Activated naive CD8-positive, alpha-beta T cell treated with anti-CD3 and anti-CD28 coated beads, Interleukin-2, amount 10 ng/mL, durations not matched to agents 7 days and 5 days (primary cell): ENCODE measurements at regions not wholly inside any gene's neighbourhood (a gene's known extent, or its start where the extent isn't known, plus 50 kb on each side); places are given as distances from the start of the nearest gene placed in this dataset.

ENCODE experiments used
- ATAC-seq: fragments of 150-1000 bp; cut with Tn5 transposase; one replicate; pipeline ENCODE4 v1.10.0; 2021; ENCODE audit warnings: low read depth, moderate library complexity
- POLR2A ChIA-PET: fragments of 350-600 bp; sonication (Branson Sonifier 250); formaldehyde crosslinking; loops from one replicate; lab custom pipeline; 2021; ENCODE audit warnings: antibody characterized with exemption; lab: Charles Lee
- DNase-seq: peaks from one replicate; pipeline ENCODE4 v3.0.0; 2021
- H3K27ac Mint-ChIP-seq: one replicate; pipeline ENCODE4 v1.8.0; 2022; ENCODE audit warnings: mild to moderate bottlenecking, mixed read lengths
- H3K27me3 Mint-ChIP-seq: one replicate; pipeline ENCODE4 v1.8.0; 2022; ENCODE audit warnings: mild to moderate bottlenecking, moderate library complexity, mixed read lengths
- H3K36me3 Mint-ChIP-seq: one replicate; pipeline ENCODE4 v1.8.0; 2021; ENCODE audit warnings: mild to moderate bottlenecking, mixed read lengths
- H3K4me1 Mint-ChIP-seq: one replicate; pipeline ENCODE4 v1.8.0; 2021; ENCODE audit warnings: mixed read lengths
- H3K4me3 Mint-ChIP-seq: one replicate; pipeline ENCODE4 v1.8.0; 2022; ENCODE audit warnings: mild to moderate bottlenecking, moderate library complexity, mixed read lengths
- H3K9me3 Mint-ChIP-seq: one replicate; pipeline ENCODE4 v1.8.0; 2021; ENCODE audit warnings: mixed read lengths

GRCh38 chr17:13918247-13918646 lies 151.1 kb upstream of the COX10 start:
- Mint-ChIP-seq H3K27me3 (peaks cover 2% of the 10 kb centered on the region), H3K4me1 (no peaks in the 10 kb centered on the region), H3K9me3 (peaks cover 3% of the 10 kb centered on the region), H3K36me3 (no peaks in the 10 kb centered on the region), H3K4me3 (no peak overlapping the region), H3K27ac (no peak overlapping the region)
- POLR2A ChIA-PET: no interaction called here
- ATAC-seq (no peak), DNase-seq (no peak)

- no peak overlapping the region for H3K27ac Mint-ChIP-seq
- H3K4me1 Mint-ChIP-seq: no peaks in the 10 kb centered on the region
- H3K27me3 Mint-ChIP-seq: no peaks in the 10 kb centered on the region
- H3K4me3 Mint-ChIP-seq: no peak overlapping the region
- ATAC-seq: no peak
- peaks cover 1% of the 10 kb centered on the region for H3K9me3 Mint-ChIP-seq
- DNase-seq: no peak
- POLR2A ChIA-PET: no interaction called here
- no peaks in the 10 kb centered on the region for H3K36me3 Mint-ChIP-seq
Measured at GRCh38 chr17:13919818-13920217, 149.5 kb upstream of the COX10 start.

- no peak for DNase-seq
- POLR2A ChIA-PET: no interaction called here
- H3K36me3 Mint-ChIP-seq: no peaks in the 10 kb centered on the region
- ATAC-seq: no peak
- peaks cover 1% of the 10 kb centered on the region for H3K9me3 Mint-ChIP-seq
- H3K27me3 Mint-ChIP-seq: no peaks in the 10 kb centered on the region
- H3K4me1 Mint-ChIP-seq: no peaks in the 10 kb centered on the region
- H3K4me3 Mint-ChIP-seq: no peak overlapping the region
- no peak overlapping the region for H3K27ac Mint-ChIP-seq
Measured at GRCh38 chr17:13920413-13920812, 148.9 kb upstream of the COX10 start.

GRCh38 chr17:13921841-13922776 lies 147.2 kb upstream of the COX10 start:
- H3K9me3 Mint-ChIP-seq: no peaks in the 10 kb centered on the region
- H3K27me3 Mint-ChIP-seq: no peaks in the 10 kb centered on the region
- POLR2A ChIA-PET: no interaction called here
- peaks cover 1% of the 10 kb centered on the region for H3K36me3 Mint-ChIP-seq
- no peak for DNase-seq
- H3K4me3 Mint-ChIP-seq: no peak overlapping the region
- no peak for ATAC-seq
- H3K4me1 Mint-ChIP-seq: no peaks in the 10 kb centered on the region
- no peak overlapping the region for H3K27ac Mint-ChIP-seq

- no peak for ATAC-seq
- Mint-ChIP-seq H3K4me3 (no peak overlapping the region), H3K27ac (no peak overlapping the region), H3K27me3 (no peaks in the 10 kb centered on the region), H3K36me3 (peaks cover 1% of the 10 kb centered on the region), H3K4me1 (no peaks in the 10 kb centered on the region), H3K9me3 (no peaks in the 10 kb centered on the region)
- POLR2A ChIA-PET: no interaction called here
- DNase-seq: no peak
Measured at GRCh38 chr17:13922885-13923284, 146.4 kb upstream of the COX10 start.

GRCh38 chr17:13925579-13925978 lies 143.7 kb upstream of the COX10 start:
- POLR2A ChIA-PET: no interaction called here
- Mint-ChIP-seq H3K9me3 (peaks cover 10% of the 10 kb centered on the region), H3K27ac (no peak overlapping the region), H3K27me3 (no peaks in the 10 kb centered on the region), H3K4me1 (no peaks in the 10 kb centered on the region), H3K36me3 (peaks cover 1% of the 10 kb centered on the region), H3K4me3 (no peak overlapping the region)
- DNase-seq (no peak), ATAC-seq (no peak)

- H3K4me3 Mint-ChIP-seq: no peak overlapping the region
- H3K4me1 Mint-ChIP-seq: no peaks in the 10 kb centered on the region
- DNase-seq (no peak), ATAC-seq (no peak)
- H3K27me3 Mint-ChIP-seq: no peaks in the 10 kb centered on the region
- peaks cover 7% of the 10 kb centered on the region for H3K36me3 Mint-ChIP-seq
- H3K9me3 Mint-ChIP-seq: peaks cover 18% of the 10 kb centered on the region
- no peak overlapping the region for H3K27ac Mint-ChIP-seq
- POLR2A ChIA-PET: no interaction called here
Measured at GRCh38 chr17:13931111-13931526, 138.2 kb upstream of the COX10 start.

DNA sequence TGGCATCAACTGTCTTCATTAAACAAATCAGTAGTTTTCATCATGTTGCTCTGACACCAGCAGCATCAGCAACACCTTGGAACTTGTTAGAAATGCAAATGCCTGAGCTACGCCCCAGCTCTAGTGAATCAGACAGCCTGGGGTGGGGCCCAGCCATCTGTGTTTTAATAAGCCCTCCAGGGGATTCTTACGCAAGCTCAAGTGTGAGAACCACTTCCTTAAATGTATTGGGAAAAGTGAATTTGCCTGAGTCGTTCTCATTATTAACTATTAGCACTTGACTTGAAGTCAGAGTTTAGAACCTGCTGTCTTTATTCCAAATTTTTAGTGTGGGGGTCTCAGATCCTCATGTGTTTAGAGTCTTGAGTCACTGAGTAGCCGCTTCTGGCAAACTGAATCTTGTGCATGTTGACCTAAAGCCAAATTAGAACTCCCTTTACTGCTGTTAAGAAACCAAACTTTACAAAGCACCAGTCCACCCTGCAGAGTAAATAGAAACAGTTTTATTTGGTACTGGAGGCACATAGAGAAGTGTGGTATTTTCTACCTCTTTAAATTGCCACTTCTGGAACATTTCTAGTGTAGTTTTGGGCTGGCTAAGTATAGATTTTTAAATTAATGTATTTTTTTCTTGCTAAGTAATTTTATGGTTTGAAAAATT lies 137.4 kb upstream of the COX10 start:
- DNase-seq (no peak), ATAC-seq (no peak)
- POLR2A ChIA-PET: no interaction called here
- peaks cover 18% of the 10 kb centered on the region for H3K9me3 Mint-ChIP-seq
- peaks cover 6% of the 10 kb centered on the region for H3K36me3 Mint-ChIP-seq
- H3K4me3 Mint-ChIP-seq: no peak overlapping the region
- H3K4me1 Mint-ChIP-seq: no peaks in the 10 kb centered on the region
- no peak overlapping the region for H3K27ac Mint-ChIP-seq
- no peaks in the 10 kb centered on the region for H3K27me3 Mint-ChIP-seq

DNA sequence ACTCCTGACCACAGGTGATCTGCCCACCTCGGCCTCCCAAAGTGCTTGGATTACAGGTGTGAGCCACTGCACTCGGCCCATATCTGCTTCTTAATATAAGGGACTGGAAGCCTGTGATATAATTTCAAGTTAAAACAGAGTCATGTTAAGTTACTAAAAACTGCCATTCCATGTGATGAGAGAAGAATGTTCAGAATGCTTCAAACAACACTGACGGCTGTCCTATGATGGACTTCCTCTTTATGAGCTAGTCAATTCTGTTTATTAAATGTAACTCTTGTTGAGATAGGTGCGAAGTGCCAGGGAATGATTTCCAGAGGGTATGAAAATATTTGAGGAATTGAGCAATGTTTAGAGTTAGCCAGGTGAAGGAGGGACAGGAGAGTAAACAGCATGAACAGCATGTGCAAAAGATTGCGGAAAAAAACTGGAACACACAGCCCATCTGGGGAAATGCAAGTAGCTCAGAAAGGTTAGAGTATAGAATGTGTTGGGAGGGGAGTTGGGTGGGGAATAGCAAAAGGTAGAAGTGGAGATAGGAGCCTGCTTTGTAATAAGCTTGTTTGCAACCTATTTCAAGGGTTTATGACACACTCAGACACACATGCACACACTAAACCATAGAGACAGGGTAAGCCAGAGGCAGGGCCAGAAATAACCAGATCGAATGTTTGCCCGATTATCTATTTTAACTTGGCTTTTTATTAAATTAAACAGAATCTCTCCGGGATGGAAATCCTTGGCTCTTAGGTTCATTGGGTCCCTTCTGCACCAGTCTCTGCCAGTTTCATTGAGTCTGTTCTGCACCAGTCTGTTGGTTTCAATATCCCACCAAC lies 135.6 kb upstream of the COX10 start:
- no peaks in the 10 kb centered on the region for H3K27me3 Mint-ChIP-seq
- POLR2A ChIA-PET: interaction anchor here (0.6 kb wide), 1 partner anchor 35 kb away, joined by 5 read pairs; no protein-coding TSS in a partner anchor
- DNase-seq (no peak), ATAC-seq (no peak)
- H3K4me1 Mint-ChIP-seq: no peaks in the 10 kb centered on the region
- peaks cover 15% of the 10 kb centered on the region for H3K9me3 Mint-ChIP-seq
- H3K27ac Mint-ChIP-seq: no peak overlapping the region
- peaks cover 6% of the 10 kb centered on the region for H3K36me3 Mint-ChIP-seq
- no peak overlapping the region for H3K4me3 Mint-ChIP-seq

- Mint-ChIP-seq H3K4me3 (no peak overlapping the region), H3K4me1 (no peaks in the 10 kb centered on the region), H3K9me3 (peaks cover 5% of the 10 kb centered on the region), H3K27me3 (no peaks in the 10 kb centered on the region), H3K27ac (no peak overlapping the region), H3K36me3 (peaks cover 2% of the 10 kb centered on the region)
- DNase-seq: no peak
- no peak for ATAC-seq
- POLR2A ChIA-PET: no interaction called here
Measured at GRCh38 chr17:13939222-13939621, 130.1 kb upstream of the COX10 start.

GRCh38 chr17:13940858-13941665 lies 128.2 kb upstream of the COX10 start:
- no peaks in the 10 kb centered on the region for H3K27me3 Mint-ChIP-seq
- no peak overlapping the region for H3K4me3 Mint-ChIP-seq
- H3K27ac Mint-ChIP-seq: no peak overlapping the region
- H3K9me3 Mint-ChIP-seq: peaks cover 5% of the 10 kb centered on the region
- POLR2A ChIA-PET: no interaction called here
- H3K36me3 Mint-ChIP-seq: peaks cover 3% of the 10 kb centered on the region
- H3K4me1 Mint-ChIP-seq: no peaks in the 10 kb centered on the region
- ATAC-seq (no peak), DNase-seq (no peak)

GRCh38 chr17:13941781-13942180 lies 127.5 kb upstream of the COX10 start:
- Mint-ChIP-seq H3K36me3 (peaks cover 3% of the 10 kb centered on the region), H3K4me3 (no peak overlapping the region), H3K9me3 (peaks cover 5% of the 10 kb centered on the region), H3K27me3 (no peaks in the 10 kb centered on the region), H3K4me1 (no peaks in the 10 kb centered on the region), H3K27ac (no peak overlapping the region)
- POLR2A ChIA-PET: no interaction called here
- DNase-seq: no peak
- ATAC-seq: no peak

- no peak for ATAC-seq
- DNase-seq: no peak
- peaks cover 5% of the 10 kb centered on the region for H3K9me3 Mint-ChIP-seq
- no peak overlapping the region for H3K27ac Mint-ChIP-seq
- POLR2A ChIA-PET: no interaction called here
- peaks cover 3% of the 10 kb centered on the region for H3K36me3 Mint-ChIP-seq
- H3K27me3 Mint-ChIP-seq: no peaks in the 10 kb centered on the region
- H3K4me1 Mint-ChIP-seq: no peaks in the 10 kb centered on the region
- no peak overlapping the region for H3K4me3 Mint-ChIP-seq
Measured at GRCh38 chr17:13943909-13944308, 125.4 kb upstream of the COX10 start.
